H9 (cell line): ENCODE measurements at regions not wholly inside any gene's neighbourhood (a gene's known extent, or its start where the extent isn't known, plus 50 kb on each side); places are given as distances from the start of the nearest gene placed in this dataset.

Source experiments
- DNase-seq: peaks from one replicate; pipeline ENCODE4 v3.0.0-alpha.2; 2017
- H2AFZ ChIP-seq: one replicate; pipeline ENCODE4 v1.6.1; 2013; ENCODE audit warnings: mild to moderate bottlenecking, low read length, control low read depth, moderate library complexity
- H2AK5ac ChIP-seq: 2 replicates; pipeline ENCODE4 v1.6.1; 2013; ENCODE audit warnings: low read length, control low read depth, mixed read lengths; ENCODE audit not compliant: insufficient read length
- H2BK120ac ChIP-seq: one replicate; pipeline ENCODE4 v1.6.1; 2013; ENCODE audit warnings: low read depth, mild to moderate bottlenecking, low read length, control low read depth, inconsistent platforms; ENCODE audit not compliant: poor library complexity, severe bottlenecking
- H2BK12ac ChIP-seq: 2 replicates; pipeline ENCODE4 v1.6.1; 2013; ENCODE audit warnings: low read length, control low read depth, mixed read lengths, low read depth; ENCODE audit not compliant: insufficient read length
- H2BK15ac ChIP-seq: 2 replicates; pipeline ENCODE4 v1.6.1; 2013; ENCODE audit warnings: low read depth, low read length, control low read depth
- H2BK20ac ChIP-seq: one replicate; pipeline ENCODE4 v1.6.1; 2013; ENCODE audit warnings: low read depth, mild to moderate bottlenecking, low read length, control low read depth, inconsistent platforms; ENCODE audit not compliant: poor library complexity, severe bottlenecking
- H2BK5ac ChIP-seq: 2 replicates; pipeline ENCODE4 v1.6.1; 2013; ENCODE audit warnings: low read length, control low read depth, mixed read lengths; ENCODE audit not compliant: insufficient read length
- H3K14ac ChIP-seq: 2 replicates; pipeline ENCODE4 v1.6.1; 2013; ENCODE audit warnings: low read length, control low read depth; ENCODE audit not compliant: insufficient read depth
- H3K18ac ChIP-seq: 2 replicates; pipeline ENCODE4 v1.6.1; 2013; ENCODE audit warnings: low read depth, mild to moderate bottlenecking, mixed read lengths, low read length, control low read depth; ENCODE audit not compliant: insufficient read length
- H3K23ac ChIP-seq: 2 replicates; pipeline ENCODE4 v1.6.1; 2013; ENCODE audit warnings: low read length, control low read depth, mixed read lengths, low read depth; ENCODE audit not compliant: insufficient read length
- H3K23me2 ChIP-seq: 2 replicates; pipeline ENCODE4 v1.6.1; 2013; ENCODE audit warnings: low read depth, mild to moderate bottlenecking, mixed read lengths, low read length, control low read depth; ENCODE audit not compliant: insufficient read length, poor library complexity, severe bottlenecking
- H3K27ac ChIP-seq: 2 replicates; pipeline ENCODE4 v1.5.1; 2013; ENCODE audit warnings: low read length, control low read depth, mixed read lengths, low read depth; ENCODE audit not compliant: insufficient read length
- H3K27me3 ChIP-seq: 2 replicates; pipeline ENCODE4 v1.6.1; 2013; ENCODE audit warnings: low read length, control low read depth, inconsistent platforms; ENCODE audit not compliant: insufficient read depth
- H3K4ac ChIP-seq: 2 replicates; pipeline ENCODE4 v1.6.1; 2013; ENCODE audit warnings: low read depth, mild to moderate bottlenecking, control low read depth, inconsistent platforms, low read length, moderate library complexity
- H3K4me1 ChIP-seq: 2 replicates; pipeline ENCODE4 v1.6.1; 2013; ENCODE audit warnings: low read length, control low read depth, inconsistent platforms; ENCODE audit not compliant: insufficient read depth
- H3K4me2 ChIP-seq: 2 replicates; pipeline ENCODE4 v1.6.1; 2013; ENCODE audit warnings: low read length, control low read depth, mixed read lengths; ENCODE audit not compliant: insufficient read length, insufficient read depth
- H3K56ac ChIP-seq: 2 replicates; pipeline ENCODE4 v1.6.1; 2013; ENCODE audit warnings: low read depth, mild to moderate bottlenecking, mixed read lengths, low read length, control low read depth; ENCODE audit not compliant: insufficient read length
- H3K79me1 ChIP-seq: 2 replicates; pipeline ENCODE4 v1.6.1; 2013; ENCODE audit warnings: low read depth, mild to moderate bottlenecking, moderate library complexity, low read length, control low read depth, inconsistent platforms; ENCODE audit not compliant: insufficient read depth, poor library complexity, severe bottlenecking
- H3K79me2 ChIP-seq: 2 replicates; pipeline ENCODE4 v1.6.1; 2013; ENCODE audit warnings: low read length, control low read depth, inconsistent platforms; ENCODE audit not compliant: insufficient read depth
- H3K9ac ChIP-seq: 2 replicates; pipeline ENCODE4 v1.6.1; 2013; ENCODE audit warnings: low read length, control low read depth, mixed read lengths; ENCODE audit not compliant: insufficient read length; ENCODE audit errors: extremely low read depth
- H3K9me3 ChIP-seq: one replicate; pipeline ENCODE4 v1.6.1; 2013; ENCODE audit warnings: low read depth, low read length, inconsistent platforms; ENCODE audit not compliant: control insufficient read depth
- H3T11ph ChIP-seq: one replicate; pipeline ENCODE4 v1.6.1; 2013; ENCODE audit warnings: mild to moderate bottlenecking, low read length, control low read depth, inconsistent platforms
- H4K20me1 ChIP-seq: one replicate; pipeline ENCODE4 v1.6.1; 2013; ENCODE audit not compliant: control insufficient read depth, insufficient read length, insufficient read depth
- H4K5ac ChIP-seq: 2 replicates; pipeline ENCODE4 v1.6.1; 2013; ENCODE audit warnings: low read depth, mild to moderate bottlenecking, mixed read lengths, low read length, control low read depth; ENCODE audit not compliant: insufficient read length
- H4K8ac ChIP-seq: replicated peaks from 2 replicates; pipeline ENCODE4 v1.6.1; 2013; ENCODE audit warnings: low read length, control low read depth, mixed read lengths, low read depth; ENCODE audit not compliant: insufficient read length
- H4K91ac ChIP-seq: 2 replicates; pipeline ENCODE4 v1.6.1; 2013; ENCODE audit warnings: low read depth, mild to moderate bottlenecking, moderate library complexity, mixed read lengths, low read length, control low read depth; ENCODE audit not compliant: insufficient read length
- H3K27ac Mint-ChIP-seq, 3 experiments: 2 replicates in 2 of 3; 3 replicates in 1 of 3; pipeline ENCODE4 v1.8.0; 2020 to 2021; ENCODE audit warnings: mixed read lengths in 3 of 3, mild to moderate bottlenecking in 1 of 3, moderate library complexity in 1 of 3
- H3K27me3 Mint-ChIP-seq: 2 replicates; pipeline ENCODE4 v1.8.0; 2021; ENCODE audit warnings: low read depth, mild to moderate bottlenecking, moderate library complexity, mixed read lengths
- H3K36me3 Mint-ChIP-seq, 3 experiments: 2 replicates in 2 of 3; 3 replicates in 1 of 3; pipeline ENCODE4 v1.8.0; 2020 to 2021; ENCODE audit warnings: low read depth in 3 of 3, mixed read lengths in 3 of 3; ENCODE audit not compliant: insufficient read depth in 1 of 3
- H3K4me1 Mint-ChIP-seq, 2 experiments: 2 replicates each; pipeline ENCODE4 v1.8.0; 2020; ENCODE audit warnings: mixed read lengths in 2 of 2
- H3K4me3 Mint-ChIP-seq, 2 experiments: 2 replicates in 1 of 2; 3 replicates in 1 of 2; pipeline ENCODE4 v1.8.0; 2020 to 2021; ENCODE audit warnings: mild to moderate bottlenecking in 2 of 2, mixed read lengths in 2 of 2, moderate library complexity in 1 of 2
- H3K9me3 Mint-ChIP-seq, 2 experiments: 2 replicates in 1 of 2; 3 replicates in 1 of 2; pipeline ENCODE4 v1.8.0; 2020; ENCODE audit warnings: mild to moderate bottlenecking in 2 of 2, mixed read lengths in 2 of 2, moderate library complexity in 1 of 2
- CTCF ChIP-seq: fragments of 200-600 bp; sonication (generic); conservative IDR thresholded peaks from 3 replicates; pipeline ENCODE4 v1.8.0; 2021; ENCODE audit warnings: antibody characterized with exemption, mild to moderate bottlenecking
- WGBS: extraction: QIAGEN DNeasy Blood & Tissue Kit; methylation state at CpG from one replicate; pipeline ENCODE4 v1.1.7; 2013; ENCODE audit warnings: missing lambda C conversion rate, low lambda C conversion rate, mixed read lengths; ENCODE audit not compliant: insufficient read length; ENCODE audit errors: extremely low coverage; 5-methylcytosine and 5-hydroxymethylcytosine counted together

GRCh38 chr4:123731035-123731434, 334.4 kb downstream of the SPRY1 start:
- H3K27me3 ChIP-seq = no peaks in the 10 kb centered on the region
- H2BK12ac ChIP-seq = no peak overlapping the region
- no peaks in the 10 kb centered on the region for H3K23me2 ChIP-seq
- no peak overlapping the region for H2BK20ac ChIP-seq
- H2AFZ ChIP-seq = no peak overlapping the region
- H3K36me3 Mint-ChIP-seq = peaks cover 0 to 11% (median 2%) of the 10 kb centered on the region in 3 experiments; a peak in 3 of 7 replicates
- no peak overlapping the region for H3T11ph ChIP-seq
- H4K91ac ChIP-seq = no peak overlapping the region
- no peak overlapping the region for H3K56ac ChIP-seq
- H4K20me1 ChIP-seq = no peaks in the 10 kb centered on the region
- no peak overlapping the region for H2AK5ac ChIP-seq
- peaks cover 0 to under 1% of the 10 kb centered on the region in 2 experiments; a peak in 1 of 4 replicates for H3K4me1 Mint-ChIP-seq
- no peak overlapping the region for H3K4me2 ChIP-seq
- H3K14ac ChIP-seq = no peak overlapping the region
- no peak overlapping the region for H3K27ac Mint-ChIP-seq
- H3K79me2 ChIP-seq = no peaks in the 10 kb centered on the region
- H3K27me3 Mint-ChIP-seq = no peaks in the 10 kb centered on the region
- WGBS = no CpG with 5 or more reads among the region's 1 CpG
- no peaks in the 10 kb centered on the region for H3K4me1 ChIP-seq
- no peaks in the 10 kb centered on the region for H3K79me1 ChIP-seq
- H4K8ac ChIP-seq = no peak overlapping the region
- DNase-seq = no peak
- H4K5ac ChIP-seq = no peak overlapping the region
- H2BK5ac ChIP-seq = no peak overlapping the region
- H2BK120ac ChIP-seq = no peak overlapping the region
- H3K9me3 ChIP-seq = no peaks in the 10 kb centered on the region
- no peak overlapping the region for H3K9ac ChIP-seq
- H3K9me3 Mint-ChIP-seq = peaks cover 0 to 5% of the 10 kb centered on the region in 2 experiments; a peak in 3 of 5 replicates
- H3K4ac ChIP-seq = no peak overlapping the region
- no peak overlapping the region for H3K4me3 Mint-ChIP-seq
- TF ChIP-seq CTCF = no peak
- H3K18ac ChIP-seq = no peak overlapping the region
- H3K27ac ChIP-seq = no peak overlapping the region
- no peak overlapping the region for H2BK15ac ChIP-seq
- H3K23ac ChIP-seq = no peak overlapping the region
